GM19239 (cell line): ENCODE measurements at regions not wholly inside any gene's neighbourhood (a gene's known extent, or its start where the extent isn't known, plus 50 kb on each side); places are given as distances from the start of the nearest gene placed in this dataset.

ENCODE experiments used
- DNase-seq: peaks from one replicate; pipeline ENCODE4 v3.0.0; 2011; ENCODE audit warnings: low spot score; ENCODE audit not compliant: insufficient read length
- FAIRE-seq: peaks from 2 replicates; lab custom pipeline; 2011; peaks lifted over from hg19 to GRCh38; lab: Jason Lieb, UNC

GRCh38 chr22:49272546-49273125 is 555.0 kb downstream of the BRD1 start:
- DNase-seq: no peak
- no peak for FAIRE-seq

GRCh38 chr22:49271831-49272230 is 555.8 kb downstream of the BRD1 start:
- DNase-seq: no peak
- no peak for FAIRE-seq

- FAIRE-seq (no peak), DNase-seq (no peak)
These were observed 556.3 kb downstream of the BRD1 start for GRCh38 chr22:49271369-49271727.

- DNase-seq (no peak), FAIRE-seq (no peak)
These were observed 556.9 kb downstream of the BRD1 start for GRCh38 chr22:49270595-49271368.

- FAIRE-seq: no peak
- DNase-seq: no peak
These were observed 557.7 kb downstream of the BRD1 start for GRCh38 chr22:49269928-49270327.

GRCh38 chr22:49269371-49269770 is 558.3 kb downstream of the BRD1 start:
- FAIRE-seq (no peak), DNase-seq (no peak)

- DNase-seq: no peak
- no peak for FAIRE-seq
These were observed 558.7 kb downstream of the BRD1 start for GRCh38 chr22:49268924-49269323.

GRCh38 chr22:49267996-49268395 is 559.7 kb downstream of the BRD1 start:
- FAIRE-seq (no peak), DNase-seq (no peak)

GRCh38 chr22:49266561-49267519 is 560.8 kb downstream of the BRD1 start:
- FAIRE-seq (no peak), DNase-seq (no peak)

GRCh38 chr22:49264696-49265095 is 563.0 kb downstream of the BRD1 start:
- DNase-seq (no peak), FAIRE-seq (no peak)

- no peak for DNase-seq
- no peak for FAIRE-seq
These were observed 564.6 kb downstream of the BRD1 start for GRCh38 chr22:49263101-49263500.

GRCh38 chr22:49262167-49262566 is 565.5 kb downstream of the BRD1 start:
- DNase-seq: no peak
- no peak for FAIRE-seq

GRCh38 chr22:49261616-49262015 is 566.1 kb downstream of the BRD1 start:
- no peak for DNase-seq
- FAIRE-seq: no peak

GRCh38 chr22:49260681-49261580 is 566.7 kb downstream of the BRD1 start:
- no peak for DNase-seq
- no peak for FAIRE-seq

- FAIRE-seq (no peak), DNase-seq (no peak)
These were observed 567.6 kb downstream of the BRD1 start for GRCh38 chr22:49259839-49260615.

GRCh38 chr22:49258107-49259010 is 569.3 kb downstream of the BRD1 start:
- FAIRE-seq (no peak), DNase-seq (no peak)

- no peak for DNase-seq
These were observed 570.1 kb downstream of the BRD1 start for GRCh38 chr22:49257551-49257961.

GRCh38 chr22:49255741-49256318 is 571.8 kb downstream of the BRD1 start:
- DNase-seq (no peak), FAIRE-seq (no peak)

More at GRCh38 chr22:49257551-49257961, 570.1 kb downstream of the BRD1 start:
- FAIRE-seq: no peak
